ENCODE measurements at regions not wholly inside any gene's neighbourhood (a gene's known extent, or its start where the extent isn't known, plus 50 kb on each side); places are given as distances from the start of the nearest gene placed in this dataset.

DNA sequence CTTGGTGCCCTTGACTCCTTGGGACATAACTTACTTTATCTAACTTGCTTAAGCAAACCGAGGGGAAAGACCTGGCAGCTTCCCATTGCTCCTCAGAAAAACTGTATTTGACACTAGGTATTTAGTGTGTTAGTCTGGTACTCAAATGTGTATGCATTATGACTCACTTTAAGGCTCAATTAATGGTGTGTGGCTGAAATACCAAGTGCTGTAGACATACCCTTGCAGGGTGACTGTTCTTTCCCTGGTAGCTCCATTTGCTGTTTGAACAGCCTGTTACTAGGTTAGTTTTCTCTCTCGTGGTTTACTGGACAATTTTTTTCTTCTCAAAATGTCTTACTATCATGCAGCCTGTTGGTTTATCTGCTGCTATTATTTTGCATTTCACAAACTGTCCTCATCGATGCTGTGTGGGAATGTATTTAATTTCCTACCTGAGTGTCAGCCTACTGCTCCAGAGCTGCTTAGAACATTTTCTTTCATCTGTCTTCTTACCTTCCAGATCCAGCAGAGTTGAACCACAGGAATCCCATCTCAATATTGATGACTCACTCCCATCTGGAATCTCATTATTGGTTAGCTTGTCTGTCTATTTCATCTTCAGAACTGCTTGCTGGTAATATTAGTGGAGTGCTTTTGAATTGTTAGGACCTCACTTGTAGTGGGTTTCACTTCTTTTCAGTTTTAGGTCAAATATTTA, 158.0 kb upstream of the FAT1 start:
- H3K36me3 ChIP-seq (replicated peaks in 1 of 2) = no peaks in the 10 kb centered on the region
- no peak for DNase-seq
- 50 to 70% (median 64%) methylated on average over 3 of the region's 3 CpGs for WGBS, 4 donors
- no peaks in the 10 kb centered on the region for H3K4me1 ChIP-seq (replicated peaks in 1 of 2)
- no peak overlapping the region for H3K4me3 ChIP-seq
- H3K9me3 ChIP-seq (replicated peaks in 1 of 3) = no peaks in the 10 kb centered on the region
- H3K27me3 ChIP-seq = no peaks in the 10 kb centered on the region
- H3K27ac ChIP-seq = no peak overlapping the region
- intact Hi-C loops (cut with DNase I) = no loop called here
- TF ChIP-seq POLR2A (IDR thresholded peaks at IDR 0.05) = no peak
- TF ChIP-seq, protein P1, sequence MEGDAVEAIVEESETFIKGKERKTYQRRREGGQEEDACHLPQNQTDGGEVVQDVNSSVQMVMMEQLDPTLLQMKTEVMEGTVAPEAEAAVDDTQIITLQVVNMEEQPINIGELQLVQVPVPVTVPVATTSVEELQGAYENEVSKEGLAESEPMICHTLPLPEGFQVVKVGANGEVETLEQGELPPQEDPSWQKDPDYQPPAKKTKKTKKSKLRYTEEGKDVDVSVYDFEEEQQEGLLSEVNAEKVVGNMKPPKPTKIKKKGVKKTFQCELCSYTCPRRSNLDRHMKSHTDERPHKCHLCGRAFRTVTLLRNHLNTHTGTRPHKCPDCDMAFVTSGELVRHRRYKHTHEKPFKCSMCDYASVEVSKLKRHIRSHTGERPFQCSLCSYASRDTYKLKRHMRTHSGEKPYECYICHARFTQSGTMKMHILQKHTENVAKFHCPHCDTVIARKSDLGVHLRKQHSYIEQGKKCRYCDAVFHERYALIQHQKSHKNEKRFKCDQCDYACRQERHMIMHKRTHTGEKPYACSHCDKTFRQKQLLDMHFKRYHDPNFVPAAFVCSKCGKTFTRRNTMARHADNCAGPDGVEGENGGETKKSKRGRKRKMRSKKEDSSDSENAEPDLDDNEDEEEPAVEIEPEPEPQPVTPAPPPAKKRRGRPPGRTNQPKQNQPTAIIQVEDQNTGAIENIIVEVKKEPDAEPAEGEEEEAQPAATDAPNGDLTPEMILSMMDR (IDR thresholded peaks at IDR 0.05) = no peak

DNA sequence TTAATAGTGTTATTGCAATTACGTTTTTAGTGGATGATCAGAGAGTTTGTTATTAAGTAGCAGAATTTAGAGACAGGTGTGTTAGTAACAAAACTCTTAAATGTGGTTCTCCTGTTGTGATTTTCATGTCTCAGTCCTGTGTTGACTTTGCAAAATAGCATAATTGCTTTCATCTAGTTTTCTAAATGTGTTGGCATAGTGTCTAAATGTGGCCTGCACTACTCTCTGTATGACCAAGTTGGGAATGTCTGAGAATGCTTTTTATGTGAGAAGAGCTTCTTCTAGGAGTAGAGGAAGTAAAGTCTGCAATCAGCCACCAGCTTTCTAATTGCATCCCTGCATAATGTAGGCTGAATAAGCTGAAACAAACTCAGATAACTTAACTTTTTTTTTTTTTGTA, 158.6 kb upstream of the FAT1 start:
- DNase-seq = no peak
- intact Hi-C loops (cut with DNase I) = no loop called here

DNA sequence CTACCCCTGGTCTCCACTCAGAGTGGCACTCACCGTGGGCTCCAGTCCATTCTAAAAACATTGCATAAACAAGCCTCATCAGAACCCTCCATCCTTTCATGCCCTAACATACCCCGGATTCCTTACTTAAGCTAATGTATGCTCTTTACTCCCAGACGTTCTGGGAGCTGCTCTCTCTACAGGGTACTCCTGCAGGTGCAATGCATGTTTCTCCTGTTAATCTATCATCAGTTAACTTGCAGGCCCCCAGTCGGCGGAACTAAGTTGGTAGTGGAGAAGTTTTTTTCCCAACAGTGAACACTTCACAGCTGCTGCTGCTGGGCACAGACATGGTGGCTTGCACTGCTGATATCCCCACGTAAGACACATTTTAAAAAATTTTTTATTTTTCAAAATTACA, 161.6 kb upstream of the FAT1 start:
- DNase-seq = no peak
- H3K27me3 ChIP-seq = no peaks in the 10 kb centered on the region
- H3K27ac ChIP-seq = no peak overlapping the region
- TF ChIP-seq, protein P1 (IDR thresholded peaks at IDR 0.05) = no peak
- TF ChIP-seq POLR2A (IDR thresholded peaks at IDR 0.05) = no peak
- no peaks in the 10 kb centered on the region for H3K36me3 ChIP-seq (replicated peaks in 1 of 2)
- H3K9me3 ChIP-seq (replicated peaks in 1 of 3) = no peaks in the 10 kb centered on the region
- 60 to 78% (median 68%) methylated on average over 6 of the region's 6 CpGs for WGBS, 4 donors
- H3K4me1 ChIP-seq (replicated peaks in 1 of 2) = no peaks in the 10 kb centered on the region
- H3K4me3 ChIP-seq = no peak overlapping the region
- intact Hi-C loops (cut with DNase I) = no loop called here

More for the DNA sequence above, 158.6 kb upstream of the FAT1 start:
- H3K4me1 ChIP-seq (replicated peaks in 1 of 2) = no peaks in the 10 kb centered on the region
- H3K27ac ChIP-seq = no peak overlapping the region
- 55 to 71% (median 62%) methylated on average over 1 of the region's 1 CpG for WGBS, 4 donors
- no peaks in the 10 kb centered on the region for H3K27me3 ChIP-seq
- no peaks in the 10 kb centered on the region for H3K9me3 ChIP-seq (replicated peaks in 1 of 3)
- H3K36me3 ChIP-seq (replicated peaks in 1 of 2) = no peaks in the 10 kb centered on the region
- no peak overlapping the region for H3K4me3 ChIP-seq
- TF ChIP-seq POLR2A (IDR thresholded peaks at IDR 0.05) = no peak

DNA sequence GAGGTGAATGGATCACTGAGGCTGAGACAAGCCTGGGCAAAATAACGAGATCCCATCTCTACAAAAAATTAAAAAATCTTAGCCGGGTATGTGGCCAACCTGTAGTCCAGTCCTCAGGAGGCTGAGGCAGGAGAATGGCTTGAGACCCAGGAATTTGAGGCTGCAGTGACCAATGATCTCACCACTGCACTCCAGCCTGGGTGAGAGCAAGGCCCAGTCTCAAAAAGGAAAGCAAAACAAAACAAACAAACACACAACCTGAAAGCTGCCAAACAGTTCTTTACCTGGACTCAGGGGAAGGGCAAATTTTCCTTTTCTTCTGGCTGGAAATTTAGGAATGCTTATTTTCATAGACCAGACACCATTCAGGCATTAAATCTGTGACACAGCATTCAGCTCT, 163.1 kb upstream of the FAT1 start:
- Histone ChIP-seq H3K36me3 (replicated peaks in 1 of 2) (no peaks in the 10 kb centered on the region), H3K27me3 (no peaks in the 10 kb centered on the region), H3K9me3 (replicated peaks in 1 of 3) (no peaks in the 10 kb centered on the region), H3K4me1 (replicated peaks in 1 of 2) (no peaks in the 10 kb centered on the region), H3K4me3 (no peak overlapping the region), H3K27ac (no peak overlapping the region)
- TF ChIP-seq, protein P1 (IDR thresholded peaks at IDR 0.05) = no peak
- no peak for TF ChIP-seq POLR2A (IDR thresholded peaks at IDR 0.05)
- DNase-seq = no peak
- WGBS, 4 donors = 71 to 96% (median 85%) methylated on average over 2 of the region's 2 CpGs
- intact Hi-C loops (cut with DNase I) = no loop called here

DNA sequence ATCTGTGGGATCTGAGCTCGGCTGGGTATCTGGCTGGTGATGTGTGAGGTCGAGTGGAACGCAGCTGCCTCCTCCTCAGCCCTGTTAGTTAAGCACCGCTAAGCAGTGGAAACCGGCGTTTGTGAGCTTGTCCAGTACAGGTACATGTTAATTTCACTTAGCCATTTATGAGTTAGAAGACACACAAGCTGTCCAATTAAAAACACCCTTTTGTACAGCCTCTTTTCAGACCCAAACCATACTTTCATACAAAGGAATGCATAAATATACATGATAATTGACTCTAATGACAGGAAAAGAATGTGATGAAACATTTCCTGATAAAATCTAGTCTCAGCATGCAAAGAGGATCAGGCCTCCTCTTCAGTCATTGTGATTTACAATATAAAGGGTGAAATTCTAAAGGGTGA, 163.6 kb upstream of the FAT1 start:
- no peak for TF ChIP-seq POLR2A (IDR thresholded peaks at IDR 0.05)
- TF ChIP-seq, protein P1 (IDR thresholded peaks at IDR 0.05) = no peak
- 74 to 89% (median 85%) methylated on average over 6 of the region's 6 CpGs for WGBS, 4 donors

More for the DNA sequence above, 163.6 kb upstream of the FAT1 start:
- Histone ChIP-seq H3K4me1 (replicated peaks in 1 of 2) (no peaks in the 10 kb centered on the region), H3K4me3 (no peak overlapping the region), H3K27ac (no peak overlapping the region), H3K27me3 (no peaks in the 10 kb centered on the region), H3K9me3 (replicated peaks in 1 of 3) (no peaks in the 10 kb centered on the region), H3K36me3 (replicated peaks in 1 of 2) (no peaks in the 10 kb centered on the region)
- DNase-seq = no peak
- intact Hi-C loops (cut with DNase I) = no loop called here
